ENCODE measurements at regions not wholly inside any gene's neighbourhood (a gene's known extent, or its start where the extent isn't known, plus 50 kb on each side); places are given as distances from the start of the nearest gene placed in this dataset.

DNA sequence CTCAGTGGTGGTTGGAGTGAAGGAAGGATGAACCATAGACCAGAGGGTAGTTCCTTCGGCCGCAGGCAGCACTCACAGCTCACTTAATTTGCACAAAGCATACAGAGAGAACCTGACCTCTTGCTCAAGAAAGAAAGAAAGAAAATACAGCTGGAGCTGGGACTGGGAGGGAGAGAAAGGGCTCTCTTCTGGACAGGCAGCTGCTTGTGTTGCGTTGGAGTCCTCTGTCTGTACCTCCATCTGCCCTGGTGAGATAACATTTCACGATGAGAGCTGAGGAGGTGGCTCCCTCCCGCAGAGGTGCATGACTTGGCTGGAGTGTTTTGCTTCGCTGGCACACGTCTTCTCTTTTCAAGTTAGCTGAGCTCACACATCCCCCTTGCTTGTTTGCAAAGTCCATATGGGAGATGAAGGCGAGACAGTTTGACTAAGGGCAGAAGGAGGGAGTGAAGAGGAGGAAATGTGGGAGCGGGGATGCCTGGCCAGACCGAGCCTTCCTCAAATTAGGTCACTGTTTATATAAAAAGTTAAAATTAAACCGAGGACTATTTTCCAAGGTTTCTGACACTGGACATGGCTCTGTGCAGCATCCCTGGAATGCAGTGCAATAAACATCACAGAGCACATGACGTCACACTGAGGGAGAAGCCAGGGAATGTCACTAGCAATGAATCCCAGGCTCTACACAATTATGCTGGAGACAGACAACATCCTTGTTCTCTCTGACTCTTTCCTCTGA, 359.4 kb downstream of the CD83 start:
- TF ChIP-seq, protein P1, sequence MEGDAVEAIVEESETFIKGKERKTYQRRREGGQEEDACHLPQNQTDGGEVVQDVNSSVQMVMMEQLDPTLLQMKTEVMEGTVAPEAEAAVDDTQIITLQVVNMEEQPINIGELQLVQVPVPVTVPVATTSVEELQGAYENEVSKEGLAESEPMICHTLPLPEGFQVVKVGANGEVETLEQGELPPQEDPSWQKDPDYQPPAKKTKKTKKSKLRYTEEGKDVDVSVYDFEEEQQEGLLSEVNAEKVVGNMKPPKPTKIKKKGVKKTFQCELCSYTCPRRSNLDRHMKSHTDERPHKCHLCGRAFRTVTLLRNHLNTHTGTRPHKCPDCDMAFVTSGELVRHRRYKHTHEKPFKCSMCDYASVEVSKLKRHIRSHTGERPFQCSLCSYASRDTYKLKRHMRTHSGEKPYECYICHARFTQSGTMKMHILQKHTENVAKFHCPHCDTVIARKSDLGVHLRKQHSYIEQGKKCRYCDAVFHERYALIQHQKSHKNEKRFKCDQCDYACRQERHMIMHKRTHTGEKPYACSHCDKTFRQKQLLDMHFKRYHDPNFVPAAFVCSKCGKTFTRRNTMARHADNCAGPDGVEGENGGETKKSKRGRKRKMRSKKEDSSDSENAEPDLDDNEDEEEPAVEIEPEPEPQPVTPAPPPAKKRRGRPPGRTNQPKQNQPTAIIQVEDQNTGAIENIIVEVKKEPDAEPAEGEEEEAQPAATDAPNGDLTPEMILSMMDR (IDR thresholded peaks at IDR 0.05; ENCODE audit: insufficient read depth, low read depth, low read length), result no peak
- TF ChIP-seq EZH2 (IDR thresholded peaks at IDR 0.05; ENCODE audit: insufficient read depth, low read length), result no peak
